H1 (cell line): ENCODE measurements at regions not wholly inside any gene's neighbourhood (a gene's known extent, or its start where the extent isn't known, plus 50 kb on each side); places are given as distances from the start of the nearest gene placed in this dataset.

Experiments used
- ATF2 ChIP-seq: IDR thresholded peaks from 2 replicates; pipeline ENCODE4 v1.6.1; 2012; ENCODE audit warnings: low read length, inconsistent platforms
- CEBPB ChIP-seq: IDR thresholded peaks from 2 replicates; pipeline ENCODE4 v1.6.1; 2012; ENCODE audit warnings: low read depth, low read length
- CREB1 ChIP-seq: IDR thresholded peaks from 2 replicates; pipeline ENCODE4 v1.6.1; 2012; ENCODE audit warnings: inconsistent platforms
- CTCF ChIP-seq, 3 experiments: IDR thresholded peaks; 1 replicate in 2 of 3; 2 replicates in 1 of 3; pipeline versions ENCODE4 v1.5.1 to v1.6.1; 2011; ENCODE audit warnings: low read length in 3 of 3, mild to moderate bottlenecking in 3 of 3, inconsistent platforms in 2 of 3, low read depth in 1 of 3, moderate library complexity in 1 of 3; ENCODE audit not compliant: insufficient read depth in 1 of 3; ENCODE audit errors: control extremely low read depth in 1 of 3
- EZH2 ChIP-seq: fragments of 200-600 bp; sonication (generic); IDR thresholded peaks from 2 replicates; pipeline ENCODE4 v1.7.1; 2012; ENCODE audit warnings: low read depth, mild to moderate bottlenecking, moderate library complexity, low read length, inconsistent platforms; ENCODE audit not compliant: severe bottlenecking
- JUND ChIP-seq: IDR thresholded peaks from 2 replicates; pipeline ENCODE4 v1.6.1; 2011; ENCODE audit warnings: mild to moderate bottlenecking, improper control_type of control experiment, low read length
- NRF1 ChIP-seq: IDR thresholded peaks from 2 replicates; pipeline ENCODE4 v1.6.1; 2011; ENCODE audit warnings: mild to moderate bottlenecking, low read depth, low read length, improper control_type of control experiment
- POLR2A ChIP-seq, 2 experiments: IDR thresholded peaks; 1 replicate in 1 of 2; 2 replicates in 1 of 2; pipeline ENCODE4 v1.6.1; 2011; ENCODE audit warnings: low read depth in 2 of 2, low read length in 2 of 2, mild to moderate bottlenecking in 2 of 2; ENCODE audit errors: control extremely low read depth in 1 of 2
- POLR2AphosphoS5 ChIP-seq: IDR thresholded peaks from 2 replicates; pipeline ENCODE4 v1.6.1; 2011; ENCODE audit warnings: low read depth, low read length
- RAD21 ChIP-seq, 2 experiments: IDR thresholded peaks in 1 of 2; conservative IDR thresholded peaks in 1 of 2; 2 replicates each; pipeline ENCODE4 v1.6.1; 2011; ENCODE audit warnings: low read depth in 2 of 2, low read length in 2 of 2, improper control_type of control experiment in 1 of 2, inconsistent platforms in 1 of 2, mild to moderate bottlenecking in 1 of 2, moderate library complexity in 1 of 2
- RXRA ChIP-seq: IDR thresholded peaks from 2 replicates; pipeline ENCODE4 v1.6.1; 2011; ENCODE audit warnings: low read depth, mild to moderate bottlenecking, low read length, moderate library complexity; ENCODE audit not compliant: insufficient read depth
- SIN3A ChIP-seq, 2 experiments: IDR thresholded peaks in 1 of 2; conservative IDR thresholded peaks in 1 of 2; 2 replicates each; pipeline ENCODE4 v1.6.1; 2011 to 2012; ENCODE audit warnings: low read length in 2 of 2, improper control_type of control experiment in 1 of 2, low read depth in 1 of 2, mild to moderate bottlenecking in 1 of 2
- USF2 ChIP-seq: IDR thresholded peaks from 2 replicates; pipeline ENCODE4 v1.6.1; 2011; ENCODE audit warnings: low read length, improper control_type of control experiment

GRCh38 chr22:46078241-46079092 is 71.9 kb upstream of the PPARA start:
- TF ChIP-seq CEBPB (no peak), POLR2A (IDR thresholded peaks at IDR 0.05; ENCODE audit: control extremely low read depth in 1 of 2, low read depth in 2 of 2, low read length in 2 of 2) (no peak), CTCF (IDR thresholded peaks at IDR 0.05; ENCODE audit: control extremely low read depth in 1 of 3, insufficient read depth in 1 of 3, low read depth in 1 of 3, low read length in 3 of 3) (no peak), JUND (no peak), RAD21 (IDR thresholded peaks at IDR 0.05 in 1 of 2, conservative IDR thresholded peaks at IDR 0.05 in 1 of 2; ENCODE audit: low read depth in 2 of 2, low read length in 2 of 2) (no peak), SIN3A (conservative IDR thresholded peaks at IDR 0.05 in 1 of 2, IDR thresholded peaks at IDR 0.05 in 1 of 2; ENCODE audit: low read depth in 1 of 2, low read length in 2 of 2) (no peak), NRF1 (no peak), POLR2AphosphoS5 (no peak), EZH2 (no peak), RXRA (no peak), ATF2 (no peak), USF2 (no peak; the same call in 1 of the 2 replicates), CREB1 (no peak)
